NB4 (cell line): ENCODE measurements at regions not wholly inside any gene's neighbourhood (a gene's known extent, or its start where the extent isn't known, plus 50 kb on each side); places are given as distances from the start of the nearest gene placed in this dataset.

ENCODE experiments used
- DNase-seq: peaks from one replicate; pipeline ENCODE4 v3.0.0; 2010; ENCODE audit warnings: low read depth
- H3K4me3 ChIP-seq: one replicate; pipeline ENCODE4 v1.5.1; 2011; ENCODE audit warnings: mild to moderate bottlenecking, low read depth, low read length, moderate library complexity
- CTCF ChIP-seq: IDR thresholded peaks from one replicate; pipeline ENCODE4 v1.5.1; 2012; ENCODE audit warnings: low read depth, low read length
- MAX ChIP-seq: IDR thresholded peaks from 2 replicates; pipeline ENCODE4 v1.6.1; 2011; ENCODE audit warnings: low read depth, low read length
- MYC ChIP-seq: IDR thresholded peaks from 2 replicates; pipeline ENCODE4 v1.6.1; 2011; ENCODE audit warnings: low read depth, low read length
- POLR2A ChIP-seq: IDR thresholded peaks from 2 replicates; pipeline ENCODE4 v1.6.1; 2011; ENCODE audit warnings: mild to moderate bottlenecking; ENCODE audit not compliant: insufficient read length; ENCODE audit errors: extremely low read depth

GRCh38 chr11:130526846-130527245, 78.4 kb downstream of the ADAMTS15 start:
- no peak overlapping the region for H3K4me3 ChIP-seq
- TF ChIP-seq MAX (no peak), CTCF (no peak), POLR2A (no peak), MYC (no peak)
- no peak for DNase-seq

- H3K4me3 ChIP-seq, result no peak overlapping the region
- TF ChIP-seq CTCF, result no peak
- peak; percentile 61 for DNase-seq
Observed at GRCh38 chr11:130527636-130528297, 79.3 kb downstream of the ADAMTS15 start.

GRCh38 chr11:130528298-130529261, 80.1 kb downstream of the ADAMTS15 start:
- H3K4me3 ChIP-seq, result no peak overlapping the region
- DNase-seq, result peak; percentile 49
- TF ChIP-seq MYC (no peak), CTCF (no peak), POLR2A (no peak), MAX (no peak)

- no peak for DNase-seq
- TF ChIP-seq CTCF (no peak), MYC (no peak), POLR2A (no peak), MAX (no peak)
- H3K4me3 ChIP-seq, result no peak overlapping the region
Observed at GRCh38 chr11:130529366-130529765, 80.9 kb downstream of the ADAMTS15 start.

- H3K4me3 ChIP-seq, result no peak overlapping the region
- peak; percentile 23 for DNase-seq
- TF ChIP-seq MYC (no peak), POLR2A (no peak), MAX (no peak), CTCF (no peak)
Observed at GRCh38 chr11:130531061-130531460, 82.6 kb downstream of the ADAMTS15 start.
